ENCODE measurements at regions not wholly inside any gene's neighbourhood (a gene's known extent, or its start where the extent isn't known, plus 50 kb on each side); places are given as distances from the start of the nearest gene placed in this dataset.

DNA sequence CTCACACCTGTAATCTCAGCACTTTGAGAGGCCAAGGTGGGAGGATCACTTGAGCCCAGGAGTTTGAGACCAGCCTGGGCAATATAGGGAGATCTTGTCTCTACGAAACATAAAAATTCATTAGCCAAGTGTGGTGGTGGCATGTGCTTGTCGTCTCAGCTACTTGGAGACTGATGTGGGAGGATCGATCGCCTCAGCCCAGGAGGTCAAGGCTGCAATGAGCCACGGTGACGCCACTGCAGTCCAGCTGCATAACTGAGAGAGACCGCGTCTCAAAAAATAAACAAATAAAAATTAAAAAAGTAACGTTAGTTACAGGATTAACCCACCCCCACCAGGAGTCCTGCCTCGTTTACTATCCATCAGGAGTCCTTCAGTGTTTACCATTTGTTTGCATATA, 345.1 kb downstream of the BTBD3 start:
- TF ChIP-seq, protein P1, sequence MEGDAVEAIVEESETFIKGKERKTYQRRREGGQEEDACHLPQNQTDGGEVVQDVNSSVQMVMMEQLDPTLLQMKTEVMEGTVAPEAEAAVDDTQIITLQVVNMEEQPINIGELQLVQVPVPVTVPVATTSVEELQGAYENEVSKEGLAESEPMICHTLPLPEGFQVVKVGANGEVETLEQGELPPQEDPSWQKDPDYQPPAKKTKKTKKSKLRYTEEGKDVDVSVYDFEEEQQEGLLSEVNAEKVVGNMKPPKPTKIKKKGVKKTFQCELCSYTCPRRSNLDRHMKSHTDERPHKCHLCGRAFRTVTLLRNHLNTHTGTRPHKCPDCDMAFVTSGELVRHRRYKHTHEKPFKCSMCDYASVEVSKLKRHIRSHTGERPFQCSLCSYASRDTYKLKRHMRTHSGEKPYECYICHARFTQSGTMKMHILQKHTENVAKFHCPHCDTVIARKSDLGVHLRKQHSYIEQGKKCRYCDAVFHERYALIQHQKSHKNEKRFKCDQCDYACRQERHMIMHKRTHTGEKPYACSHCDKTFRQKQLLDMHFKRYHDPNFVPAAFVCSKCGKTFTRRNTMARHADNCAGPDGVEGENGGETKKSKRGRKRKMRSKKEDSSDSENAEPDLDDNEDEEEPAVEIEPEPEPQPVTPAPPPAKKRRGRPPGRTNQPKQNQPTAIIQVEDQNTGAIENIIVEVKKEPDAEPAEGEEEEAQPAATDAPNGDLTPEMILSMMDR (IDR thresholded peaks at IDR 0.05): no peak
- TF ChIP-seq POLR2A (IDR thresholded peaks at IDR 0.05) (no peak), EP300 (IDR thresholded peaks at IDR 0.05) (no peak)

Data from tibial nerve (tissue), 4 donors.